ENCODE measurements at regions not wholly inside any gene's neighbourhood (a gene's known extent, or its start where the extent isn't known, plus 50 kb on each side); places are given as distances from the start of the nearest gene placed in this dataset.

DNA sequence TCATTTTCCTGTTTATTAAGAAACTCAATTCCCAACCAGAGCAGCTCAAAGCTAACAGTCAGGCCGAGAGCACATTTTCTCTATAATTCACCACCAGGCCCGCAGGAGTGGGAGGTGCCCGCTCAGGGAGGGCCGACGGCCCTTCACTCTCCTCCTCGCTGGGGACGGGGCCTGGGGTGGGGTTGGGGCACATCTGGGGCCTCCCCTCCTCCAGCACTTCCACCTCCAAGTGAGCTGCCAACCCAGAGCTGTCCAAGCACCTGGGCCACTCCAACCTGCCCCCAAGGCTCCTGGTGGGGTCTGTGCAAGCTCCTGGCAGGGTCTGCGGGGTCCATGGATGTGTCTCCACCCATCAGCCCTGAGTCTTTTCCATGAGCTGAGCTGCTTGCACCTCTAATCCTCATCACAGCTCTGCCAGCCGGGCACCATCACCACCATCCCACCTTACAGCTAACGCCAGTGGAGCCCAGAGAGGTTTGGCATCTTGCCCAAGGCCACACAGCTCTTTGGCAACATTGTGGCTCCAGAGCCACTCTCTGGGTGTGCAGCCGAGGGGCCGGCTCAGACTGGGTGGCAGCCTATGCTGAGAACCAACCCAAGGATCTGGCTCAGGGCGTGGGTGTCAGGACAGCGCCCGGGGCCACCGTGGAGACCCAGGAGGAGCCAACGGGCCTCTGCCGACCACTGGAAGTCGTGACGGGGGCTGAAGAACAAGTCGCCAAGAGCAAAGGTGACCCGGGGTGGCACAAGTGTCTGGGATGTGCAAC lies 193.5 kb downstream of the BRD1 start:
- Mint-ChIP-seq H3K27ac (no peak overlapping the region), H3K27me3 (no peaks in the 10 kb centered on the region), H3K9me3 (ENCODE audit: insufficient read depth) (no peaks in the 10 kb centered on the region), H3K4me3 (no peak overlapping the region), H3K4me1 (peaks cover 6% of the 10 kb centered on the region)
- Histone ChIP-seq H3K9ac (ENCODE audit: low read length) (no peak overlapping the region), H3K9me3 (ENCODE audit: control extremely low read depth in 1 of 3, control insufficient read depth in 2 of 3, insufficient read depth in 1 of 3, low read length in 2 of 3) (no peaks in the 10 kb centered on the region), H2AFZ (ENCODE audit: insufficient read depth, low read depth, low read length, poor library complexity, severe bottlenecking) (no peak overlapping the region), H3K27me3 (replicated peaks in 1 of 4; ENCODE audit: control extremely low read depth in 1 of 4, control insufficient read depth in 3 of 4, insufficient read depth in 4 of 4, low read length in 3 of 4) (no peaks in the 10 kb centered on the region), H3K36me3 (replicated peaks in 1 of 2; ENCODE audit: control extremely low read depth in 1 of 2, control insufficient read depth in 1 of 2, extremely low read depth in 1 of 2, insufficient read depth in 2 of 2, low read length in 1 of 2) (peaks cover 0 to 9% of the 10 kb centered on the region in 2 experiments), H3K27ac (ENCODE audit: low read length in 2 of 2) (no peak overlapping the region), H3K4me2 (replicated peaks; ENCODE audit: low read depth, low read length, poor library complexity, severe bottlenecking) (no peak overlapping the region), H3K4me1 (ENCODE audit: control insufficient read depth in 2 of 2, insufficient read depth in 2 of 2, low read length in 2 of 2) (no peaks in the 10 kb centered on the region), H4K20me1 (ENCODE audit: control insufficient read depth, insufficient read depth, low read length, poor library complexity, severe bottlenecking) (peaks cover 92% of the 10 kb centered on the region), H3K79me2 (ENCODE audit: control insufficient read depth, insufficient read depth, low read length) (peaks cover 81% of the 10 kb centered on the region), H3K4me3 (ENCODE audit: control extremely low read depth in 1 of 5, extremely low read depth in 1 of 5, insufficient read depth in 1 of 5, low read depth in 2 of 5, low read length in 4 of 5) (no peak overlapping the region)
- ChIA-PET CTCF (no interaction called here), POLR2A (no interaction called here)
- intact Hi-C loops (cut with micrococcal nuclease), result no loop called here
- TF ChIP-seq, protein P1, sequence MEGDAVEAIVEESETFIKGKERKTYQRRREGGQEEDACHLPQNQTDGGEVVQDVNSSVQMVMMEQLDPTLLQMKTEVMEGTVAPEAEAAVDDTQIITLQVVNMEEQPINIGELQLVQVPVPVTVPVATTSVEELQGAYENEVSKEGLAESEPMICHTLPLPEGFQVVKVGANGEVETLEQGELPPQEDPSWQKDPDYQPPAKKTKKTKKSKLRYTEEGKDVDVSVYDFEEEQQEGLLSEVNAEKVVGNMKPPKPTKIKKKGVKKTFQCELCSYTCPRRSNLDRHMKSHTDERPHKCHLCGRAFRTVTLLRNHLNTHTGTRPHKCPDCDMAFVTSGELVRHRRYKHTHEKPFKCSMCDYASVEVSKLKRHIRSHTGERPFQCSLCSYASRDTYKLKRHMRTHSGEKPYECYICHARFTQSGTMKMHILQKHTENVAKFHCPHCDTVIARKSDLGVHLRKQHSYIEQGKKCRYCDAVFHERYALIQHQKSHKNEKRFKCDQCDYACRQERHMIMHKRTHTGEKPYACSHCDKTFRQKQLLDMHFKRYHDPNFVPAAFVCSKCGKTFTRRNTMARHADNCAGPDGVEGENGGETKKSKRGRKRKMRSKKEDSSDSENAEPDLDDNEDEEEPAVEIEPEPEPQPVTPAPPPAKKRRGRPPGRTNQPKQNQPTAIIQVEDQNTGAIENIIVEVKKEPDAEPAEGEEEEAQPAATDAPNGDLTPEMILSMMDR (IDR thresholded peaks at IDR 0.05), result no peak
- no peak for TF ChIP-seq EZH2 (IDR thresholded peaks at IDR 0.05; ENCODE audit: borderline replicate concordance, insufficient read depth, low read depth, low read length, poor library complexity, severe bottlenecking)
- DNase-seq (no peak), ATAC-seq (ENCODE audit: low read depth) (no peak)
- 90% methylated on average over 21 of the region's 22 CpGs for WGBS (ENCODE audit: insufficient coverage)

DNA sequence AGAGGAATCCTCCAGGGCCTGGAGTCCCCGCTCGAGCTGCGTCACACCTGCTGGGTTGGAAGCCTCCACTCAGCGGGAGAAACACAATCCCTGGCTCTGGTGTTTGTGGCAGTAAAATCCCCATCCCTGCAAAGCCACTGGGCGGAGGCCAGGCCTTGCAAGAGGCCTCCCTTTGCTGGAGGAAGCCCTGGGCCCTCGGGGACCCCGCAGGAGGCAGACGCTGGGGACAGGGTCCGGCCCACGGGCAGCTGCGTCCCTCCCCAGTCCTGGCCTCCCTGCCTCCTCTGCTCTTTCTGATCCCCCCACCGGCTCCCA lies 194.7 kb downstream of the BRD1 start:
- no peak for TF ChIP-seq EZH2 (IDR thresholded peaks at IDR 0.05; ENCODE audit: borderline replicate concordance, insufficient read depth, low read depth, low read length, poor library complexity, severe bottlenecking)
- TF ChIP-seq, protein P1 (IDR thresholded peaks at IDR 0.05), result no peak
- H3K9ac ChIP-seq (ENCODE audit: low read length), result no peak overlapping the region
- H3K4me3 ChIP-seq (ENCODE audit: control extremely low read depth in 1 of 5, extremely low read depth in 1 of 5, insufficient read depth in 1 of 5, low read depth in 2 of 5, low read length in 4 of 5), result no peak overlapping the region
- peaks cover 79% of the 10 kb centered on the region for H3K79me2 ChIP-seq (ENCODE audit: control insufficient read depth, insufficient read depth, low read length)
- H3K27ac Mint-ChIP-seq, result no peak overlapping the region
- no peaks in the 10 kb centered on the region for H3K4me1 ChIP-seq (ENCODE audit: control insufficient read depth in 2 of 2, insufficient read depth in 2 of 2, low read length in 2 of 2)
- no peak overlapping the region for H3K27ac ChIP-seq (ENCODE audit: low read length in 2 of 2)
- peaks cover 6% of the 10 kb centered on the region for H3K4me1 Mint-ChIP-seq
- no peak for ATAC-seq (ENCODE audit: low read depth)
- WGBS (ENCODE audit: insufficient coverage), result 73% methylated on average over 12 of the region's 12 CpGs
- no peaks in the 10 kb centered on the region for H3K9me3 Mint-ChIP-seq (ENCODE audit: insufficient read depth)
- no peaks in the 10 kb centered on the region for H3K9me3 ChIP-seq (ENCODE audit: control extremely low read depth in 1 of 3, control insufficient read depth in 2 of 3, insufficient read depth in 1 of 3, low read length in 2 of 3)
- no peaks in the 10 kb centered on the region for H3K27me3 ChIP-seq (replicated peaks in 1 of 4; ENCODE audit: control extremely low read depth in 1 of 4, control insufficient read depth in 3 of 4, insufficient read depth in 4 of 4, low read length in 3 of 4)
- H2AFZ ChIP-seq (ENCODE audit: insufficient read depth, low read depth, low read length, poor library complexity, severe bottlenecking), result no peak overlapping the region
- CTCF ChIA-PET, result interaction anchor here (0.8 kb wide), 1 partner anchor 13 kb away, joined by 4 read pairs; no protein-coding TSS in a partner anchor
- H3K36me3 ChIP-seq (replicated peaks in 1 of 2; ENCODE audit: control extremely low read depth in 1 of 2, control insufficient read depth in 1 of 2, extremely low read depth in 1 of 2, insufficient read depth in 2 of 2, low read length in 1 of 2), result peaks cover 0 to 8% of the 10 kb centered on the region in 2 experiments
- H3K27me3 Mint-ChIP-seq, result no peaks in the 10 kb centered on the region
- H3K4me3 Mint-ChIP-seq, result no peak overlapping the region
- no peak overlapping the region for H3K4me2 ChIP-seq (replicated peaks; ENCODE audit: low read depth, low read length, poor library complexity, severe bottlenecking)
- POLR2A ChIA-PET, result no interaction called here
- H4K20me1 ChIP-seq (ENCODE audit: control insufficient read depth, insufficient read depth, low read length, poor library complexity, severe bottlenecking), result peaks cover 94% of the 10 kb centered on the region
- no peak for DNase-seq
- intact Hi-C loops (cut with micrococcal nuclease), result no loop called here
